ENCODE measurements at regions not wholly inside any gene's neighbourhood (a gene's known extent, or its start where the extent isn't known, plus 50 kb on each side); places are given as distances from the start of the nearest gene placed in this dataset.

DNA sequence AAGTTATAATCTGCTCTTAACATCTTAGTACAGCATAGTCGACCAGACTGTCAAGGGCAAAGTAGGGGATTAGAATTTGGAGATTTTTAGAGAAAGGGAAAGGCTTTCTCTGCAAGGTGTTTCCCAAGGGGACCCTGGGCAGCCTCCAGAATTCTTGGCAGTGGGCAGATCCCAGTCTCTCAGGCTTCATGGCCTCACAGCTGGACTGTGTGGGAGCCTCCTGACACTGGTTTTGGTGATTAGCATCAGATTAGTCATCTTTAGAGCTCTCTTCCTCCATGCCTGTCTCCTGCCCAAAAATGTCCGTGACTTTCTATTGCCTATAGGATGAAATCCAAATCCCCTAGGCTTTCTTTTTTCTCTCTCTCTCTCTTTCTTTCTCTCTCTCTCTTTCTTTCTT lies 370.7 kb downstream of the ZSWIM6 start:
- no peak overlapping the region for H2AFZ ChIP-seq (ENCODE audit: low read depth)
- H3K27me3 ChIP-seq (ENCODE audit: insufficient read depth): peaks cover 5% of the 10 kb centered on the region; the same call in 1 of the 2 replicates
- no peaks in the 10 kb centered on the region for H3K9me3 ChIP-seq
- no peaks in the 10 kb centered on the region for H3K4me1 ChIP-seq (ENCODE audit: control insufficient read depth in 1 of 2, insufficient read depth in 2 of 2, low read depth in 1 of 2, low read length in 1 of 2)
- H4K20me1 ChIP-seq (ENCODE audit: insufficient read depth): no peaks in the 10 kb centered on the region
- H3F3A ChIP-seq (replicated peaks; ENCODE audit: insufficient read depth): no peaks in the 10 kb centered on the region
- DNase-seq: no peak
- TF ChIP-seq POLR2AphosphoS5 (IDR thresholded peaks at IDR 0.05; ENCODE audit: low read depth, low read length) (no peak), CHD2 (IDR thresholded peaks at IDR 0.05; ENCODE audit: low read length, partially characterized antibody) (no peak)
- TF ChIP-seq, protein P1, sequence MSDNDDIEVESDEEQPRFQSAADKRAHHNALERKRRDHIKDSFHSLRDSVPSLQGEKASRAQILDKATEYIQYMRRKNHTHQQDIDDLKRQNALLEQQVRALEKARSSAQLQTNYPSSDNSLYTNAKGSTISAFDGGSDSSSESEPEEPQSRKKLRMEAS (IDR thresholded peaks at IDR 0.05; ENCODE audit: low read depth): no peak
- H3K4me3 ChIP-seq (ENCODE audit: low read depth in 2 of 2, low read length in 1 of 2): no peak overlapping the region
- no peaks in the 10 kb centered on the region for H3K9me2 ChIP-seq
- H3K79me2 ChIP-seq (ENCODE audit: insufficient read depth): no peaks in the 10 kb centered on the region
- ChIA-PET POLR2A (no interaction called here), CTCF (interaction anchor here (0.7 kb wide), 1 partner anchor 356 kb away, joined by 3 read pairs; no protein-coding TSS in a partner anchor)
- H3K27ac ChIP-seq (ENCODE audit: low read depth in 2 of 2, low read length in 1 of 2): no peak overlapping the region
- no peaks in the 10 kb centered on the region for H3K36me3 ChIP-seq (replicated peaks in 1 of 2; ENCODE audit: control insufficient read depth in 1 of 2, insufficient read depth in 2 of 2, low read length in 1 of 2)
- WGBS (ENCODE audit: low lambda C conversion rate): 32% methylated on average over 2 of the region's 2 CpGs
- no peak overlapping the region for H3K4me2 ChIP-seq
- no peak overlapping the region for H3K9ac ChIP-seq

DNA sequence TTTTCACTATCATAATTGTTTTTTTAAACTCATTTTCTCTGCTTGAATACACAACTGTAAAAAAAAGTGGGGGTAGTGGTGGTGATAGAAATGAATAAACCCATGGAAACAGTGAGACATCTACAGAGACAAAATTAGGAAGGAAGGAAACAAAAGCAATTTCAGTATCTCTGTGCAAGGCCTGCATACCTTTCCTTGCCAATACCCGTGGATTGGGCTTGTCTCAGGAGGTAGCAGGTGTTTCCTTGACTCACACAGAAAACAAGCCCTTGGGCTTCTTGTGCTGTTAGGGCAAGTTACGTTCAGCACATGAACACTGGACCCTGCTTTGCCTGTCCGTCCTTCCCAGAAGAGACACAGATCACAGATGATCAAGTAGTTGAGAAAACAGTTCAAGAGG lies 372.2 kb downstream of the ZSWIM6 start:
- 36% methylated on average over 3 of the region's 3 CpGs for WGBS (ENCODE audit: low lambda C conversion rate)
- no peaks in the 10 kb centered on the region for H4K20me1 ChIP-seq (ENCODE audit: insufficient read depth)
- no peaks in the 10 kb centered on the region for H3F3A ChIP-seq (replicated peaks; ENCODE audit: insufficient read depth)
- H3K4me2 ChIP-seq: no peak overlapping the region
- POLR2A ChIA-PET: no interaction called here
- no peak overlapping the region for H2AFZ ChIP-seq (ENCODE audit: low read depth)
- no peak overlapping the region for H3K9ac ChIP-seq
- H3K79me2 ChIP-seq (ENCODE audit: insufficient read depth): no peaks in the 10 kb centered on the region
- no peak overlapping the region for H3K4me3 ChIP-seq (ENCODE audit: low read depth in 2 of 2, low read length in 1 of 2)
- no peaks in the 10 kb centered on the region for H3K4me1 ChIP-seq (ENCODE audit: control insufficient read depth in 1 of 2, insufficient read depth in 2 of 2, low read depth in 1 of 2, low read length in 1 of 2)
- H3K9me3 ChIP-seq: no peaks in the 10 kb centered on the region
- H3K27me3 ChIP-seq (ENCODE audit: insufficient read depth): peaks cover 5% of the 10 kb centered on the region; the same call in 1 of the 2 replicates
- DNase-seq: no peak
- CTCF ChIA-PET: no interaction called here
- H3K27ac ChIP-seq (ENCODE audit: low read depth in 2 of 2, low read length in 1 of 2): no peak overlapping the region
- no peaks in the 10 kb centered on the region for H3K36me3 ChIP-seq (replicated peaks in 1 of 2; ENCODE audit: control insufficient read depth in 1 of 2, insufficient read depth in 2 of 2, low read length in 1 of 2)
- no peaks in the 10 kb centered on the region for H3K9me2 ChIP-seq
- TF ChIP-seq, protein P2, sequence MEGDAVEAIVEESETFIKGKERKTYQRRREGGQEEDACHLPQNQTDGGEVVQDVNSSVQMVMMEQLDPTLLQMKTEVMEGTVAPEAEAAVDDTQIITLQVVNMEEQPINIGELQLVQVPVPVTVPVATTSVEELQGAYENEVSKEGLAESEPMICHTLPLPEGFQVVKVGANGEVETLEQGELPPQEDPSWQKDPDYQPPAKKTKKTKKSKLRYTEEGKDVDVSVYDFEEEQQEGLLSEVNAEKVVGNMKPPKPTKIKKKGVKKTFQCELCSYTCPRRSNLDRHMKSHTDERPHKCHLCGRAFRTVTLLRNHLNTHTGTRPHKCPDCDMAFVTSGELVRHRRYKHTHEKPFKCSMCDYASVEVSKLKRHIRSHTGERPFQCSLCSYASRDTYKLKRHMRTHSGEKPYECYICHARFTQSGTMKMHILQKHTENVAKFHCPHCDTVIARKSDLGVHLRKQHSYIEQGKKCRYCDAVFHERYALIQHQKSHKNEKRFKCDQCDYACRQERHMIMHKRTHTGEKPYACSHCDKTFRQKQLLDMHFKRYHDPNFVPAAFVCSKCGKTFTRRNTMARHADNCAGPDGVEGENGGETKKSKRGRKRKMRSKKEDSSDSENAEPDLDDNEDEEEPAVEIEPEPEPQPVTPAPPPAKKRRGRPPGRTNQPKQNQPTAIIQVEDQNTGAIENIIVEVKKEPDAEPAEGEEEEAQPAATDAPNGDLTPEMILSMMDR (IDR thresholded peaks at IDR 0.05): no peak
- TF ChIP-seq FOXM1 (IDR thresholded peaks at IDR 0.05; ENCODE audit: low read depth): no peak
- TF ChIP-seq, protein P3, sequence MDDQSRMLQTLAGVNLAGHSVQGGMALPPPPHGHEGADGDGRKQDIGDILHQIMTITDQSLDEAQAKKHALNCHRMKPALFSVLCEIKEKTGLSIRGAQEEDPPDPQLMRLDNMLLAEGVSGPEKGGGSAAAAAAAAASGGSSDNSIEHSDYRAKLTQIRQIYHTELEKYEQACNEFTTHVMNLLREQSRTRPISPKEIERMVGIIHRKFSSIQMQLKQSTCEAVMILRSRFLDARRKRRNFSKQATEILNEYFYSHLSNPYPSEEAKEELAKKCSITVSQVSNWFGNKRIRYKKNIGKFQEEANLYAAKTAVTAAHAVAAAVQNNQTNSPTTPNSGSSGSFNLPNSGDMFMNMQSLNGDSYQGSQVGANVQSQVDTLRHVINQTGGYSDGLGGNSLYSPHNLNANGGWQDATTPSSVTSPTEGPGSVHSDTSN (IDR thresholded peaks at IDR 0.05): no peak

DNA sequence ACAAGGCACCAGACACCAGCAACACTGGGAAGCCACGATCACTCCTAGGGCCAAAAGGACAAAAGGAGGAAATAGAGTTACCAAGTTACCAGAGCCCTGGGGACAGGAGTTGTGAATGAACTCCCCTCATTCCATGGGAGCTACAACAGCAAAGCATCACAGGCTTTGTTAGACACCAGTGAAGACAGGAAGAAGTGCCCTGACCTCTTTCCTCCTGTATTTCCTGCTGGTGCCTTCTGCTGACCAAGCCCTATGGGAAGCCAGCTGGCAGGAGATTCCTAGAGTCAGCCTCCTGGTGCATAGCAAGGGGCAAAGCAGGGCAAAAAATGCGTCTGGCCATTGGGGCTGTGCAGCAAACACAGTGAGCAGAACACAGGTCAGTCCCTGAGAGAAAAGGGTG lies 374.7 kb downstream of the ZSWIM6 start:
- 21% methylated on average over 2 of the region's 2 CpGs for WGBS (ENCODE audit: low lambda C conversion rate)
- H2AFZ ChIP-seq (ENCODE audit: low read depth): no peak overlapping the region
- H3K4me3 ChIP-seq (ENCODE audit: low read depth in 2 of 2, low read length in 1 of 2): no peak overlapping the region
- no peaks in the 10 kb centered on the region for H3K4me1 ChIP-seq (ENCODE audit: control insufficient read depth in 1 of 2, insufficient read depth in 2 of 2, low read depth in 1 of 2, low read length in 1 of 2)
- H3K9me3 ChIP-seq: no peaks in the 10 kb centered on the region
- ChIA-PET POLR2A (no interaction called here), CTCF (interaction anchor here (1.1 kb wide), 1 partner anchor 8 kb away, joined by 3 read pairs; no protein-coding TSS in a partner anchor)
- no peaks in the 10 kb centered on the region for H3K79me2 ChIP-seq (ENCODE audit: insufficient read depth)
- DNase-seq: no peak
- no peaks in the 10 kb centered on the region for H3K9me2 ChIP-seq
- no peak overlapping the region for H3K27ac ChIP-seq (ENCODE audit: low read depth in 2 of 2, low read length in 1 of 2)
- H3K36me3 ChIP-seq (replicated peaks in 1 of 2; ENCODE audit: control insufficient read depth in 1 of 2, insufficient read depth in 2 of 2, low read length in 1 of 2): no peaks in the 10 kb centered on the region
- H4K20me1 ChIP-seq (ENCODE audit: insufficient read depth): no peaks in the 10 kb centered on the region
- H3K4me2 ChIP-seq: no peak overlapping the region
- no peaks in the 10 kb centered on the region for H3F3A ChIP-seq (replicated peaks; ENCODE audit: insufficient read depth)
- no peak overlapping the region for H3K9ac ChIP-seq
- H3K27me3 ChIP-seq (ENCODE audit: insufficient read depth): peaks cover under 1% of the 10 kb centered on the region; the same call in 1 of the 2 replicates
- TF ChIP-seq, protein P4, sequence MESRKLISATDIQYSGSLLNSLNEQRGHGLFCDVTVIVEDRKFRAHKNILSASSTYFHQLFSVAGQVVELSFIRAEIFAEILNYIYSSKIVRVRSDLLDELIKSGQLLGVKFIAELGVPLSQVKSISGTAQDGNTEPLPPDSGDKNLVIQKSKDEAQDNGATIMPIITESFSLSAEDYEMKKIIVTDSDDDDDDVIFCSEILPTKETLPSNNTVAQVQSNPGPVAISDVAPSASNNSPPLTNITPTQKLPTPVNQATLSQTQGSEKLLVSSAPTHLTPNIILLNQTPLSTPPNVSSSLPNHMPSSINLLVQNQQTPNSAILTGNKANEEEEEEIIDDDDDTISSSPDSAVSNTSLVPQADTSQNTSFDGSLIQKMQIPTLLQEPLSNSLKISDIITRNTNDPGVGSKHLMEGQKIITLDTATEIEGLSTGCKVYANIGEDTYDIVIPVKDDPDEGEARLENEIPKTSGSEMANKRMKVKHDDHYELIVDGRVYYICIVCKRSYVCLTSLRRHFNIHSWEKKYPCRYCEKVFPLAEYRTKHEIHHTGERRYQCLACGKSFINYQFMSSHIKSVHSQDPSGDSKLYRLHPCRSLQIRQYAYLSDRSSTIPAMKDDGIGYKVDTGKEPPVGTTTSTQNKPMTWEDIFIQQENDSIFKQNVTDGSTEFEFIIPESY (IDR thresholded peaks at IDR 0.05; ENCODE audit: borderline replicate concordance, low read depth): no peak
- no peak for TF ChIP-seq GABPA (IDR thresholded peaks at IDR 0.05; ENCODE audit: low read depth)
- TF ChIP-seq, protein P5, sequence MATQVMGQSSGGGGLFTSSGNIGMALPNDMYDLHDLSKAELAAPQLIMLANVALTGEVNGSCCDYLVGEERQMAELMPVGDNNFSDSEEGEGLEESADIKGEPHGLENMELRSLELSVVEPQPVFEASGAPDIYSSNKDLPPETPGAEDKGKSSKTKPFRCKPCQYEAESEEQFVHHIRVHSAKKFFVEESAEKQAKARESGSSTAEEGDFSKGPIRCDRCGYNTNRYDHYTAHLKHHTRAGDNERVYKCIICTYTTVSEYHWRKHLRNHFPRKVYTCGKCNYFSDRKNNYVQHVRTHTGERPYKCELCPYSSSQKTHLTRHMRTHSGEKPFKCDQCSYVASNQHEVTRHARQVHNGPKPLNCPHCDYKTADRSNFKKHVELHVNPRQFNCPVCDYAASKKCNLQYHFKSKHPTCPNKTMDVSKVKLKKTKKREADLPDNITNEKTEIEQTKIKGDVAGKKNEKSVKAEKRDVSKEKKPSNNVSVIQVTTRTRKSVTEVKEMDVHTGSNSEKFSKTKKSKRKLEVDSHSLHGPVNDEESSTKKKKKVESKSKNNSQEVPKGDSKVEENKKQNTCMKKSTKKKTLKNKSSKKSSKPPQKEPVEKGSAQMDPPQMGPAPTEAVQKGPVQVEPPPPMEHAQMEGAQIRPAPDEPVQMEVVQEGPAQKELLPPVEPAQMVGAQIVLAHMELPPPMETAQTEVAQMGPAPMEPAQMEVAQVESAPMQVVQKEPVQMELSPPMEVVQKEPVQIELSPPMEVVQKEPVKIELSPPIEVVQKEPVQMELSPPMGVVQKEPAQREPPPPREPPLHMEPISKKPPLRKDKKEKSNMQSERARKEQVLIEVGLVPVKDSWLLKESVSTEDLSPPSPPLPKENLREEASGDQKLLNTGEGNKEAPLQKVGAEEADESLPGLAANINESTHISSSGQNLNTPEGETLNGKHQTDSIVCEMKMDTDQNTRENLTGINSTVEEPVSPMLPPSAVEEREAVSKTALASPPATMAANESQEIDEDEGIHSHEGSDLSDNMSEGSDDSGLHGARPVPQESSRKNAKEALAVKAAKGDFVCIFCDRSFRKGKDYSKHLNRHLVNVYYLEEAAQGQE (IDR thresholded peaks at IDR 0.05; ENCODE audit: low read depth, low read length): no peak
- TF ChIP-seq, protein P6, sequence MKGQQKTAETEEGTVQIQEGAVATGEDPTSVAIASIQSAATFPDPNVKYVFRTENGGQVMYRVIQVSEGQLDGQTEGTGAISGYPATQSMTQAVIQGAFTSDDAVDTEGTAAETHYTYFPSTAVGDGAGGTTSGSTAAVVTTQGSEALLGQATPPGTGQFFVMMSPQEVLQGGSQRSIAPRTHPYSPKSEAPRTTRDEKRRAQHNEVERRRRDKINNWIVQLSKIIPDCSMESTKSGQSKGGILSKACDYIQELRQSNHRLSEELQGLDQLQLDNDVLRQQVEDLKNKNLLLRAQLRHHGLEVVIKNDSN (IDR thresholded peaks at IDR 0.05; ENCODE audit: borderline replicate concordance, low read depth): no peak
- no peak for TF ChIP-seq ELF1 (IDR thresholded peaks at IDR 0.05)
- no peak for TF ChIP-seq YY1 (IDR thresholded peaks at IDR 0.05; ENCODE audit: low read depth)
- no peak for TF ChIP-seq TAF1 (IDR thresholded peaks at IDR 0.05; ENCODE audit: borderline replicate concordance, low read depth, low read length)
